HK-2 (cell line): ENCODE measurements at regions not wholly inside any gene's neighbourhood (a gene's known extent, or its start where the extent isn't known, plus 50 kb on each side); places are given as distances from the start of the nearest gene placed in this dataset.
"Not testable (repeated sequence)": the region's sequence is repeated elsewhere in the genome, so short reads cannot be mapped to it uniquely, and the experiment has no call there.

Source experiments
- DNase-seq: peaks from one replicate; pipeline ENCODE4 v3.0.0-alpha.2; 2018; ENCODE audit not compliant: unreplicated experiment

DNA sequence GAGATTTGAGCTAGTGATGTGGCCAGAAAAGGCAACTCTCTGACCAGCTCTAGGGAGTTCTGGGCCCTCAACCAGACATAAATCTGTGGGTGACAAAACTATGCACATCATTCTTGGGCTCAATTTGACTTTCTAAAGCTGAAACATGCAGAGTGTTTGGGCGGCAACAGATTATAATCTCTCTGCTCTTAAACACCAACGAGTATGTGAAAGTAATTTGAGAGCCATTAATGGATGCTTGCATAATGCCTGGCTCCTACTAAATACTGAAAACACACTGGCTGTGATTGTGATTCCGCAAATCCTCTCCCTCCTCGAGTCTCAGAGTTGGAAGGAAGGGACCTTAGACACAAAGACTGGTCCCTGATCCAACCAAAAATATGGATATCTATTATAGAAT is 186.7 kb downstream of the UACA start:
- no peak for DNase-seq

DNA sequence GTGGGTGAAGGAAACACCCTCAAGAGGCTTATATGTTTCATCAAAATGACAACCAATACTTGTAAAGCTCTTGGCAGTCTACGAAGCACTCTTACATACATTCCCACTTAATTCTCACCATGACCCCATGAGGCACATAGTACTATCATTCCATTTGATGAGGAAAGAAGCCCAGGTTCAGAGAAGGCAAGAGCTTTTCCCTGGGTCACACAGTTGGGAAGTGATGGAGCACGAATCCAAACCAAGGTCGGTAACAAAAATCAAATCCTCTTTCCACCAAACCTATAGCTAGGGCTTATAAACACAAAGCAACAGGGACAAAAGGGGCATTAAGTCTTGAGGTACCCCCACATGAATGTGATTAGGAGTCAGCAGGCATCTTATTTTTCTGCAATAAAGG is 187.1 kb downstream of the UACA start:
- no peak for DNase-seq

DNA sequence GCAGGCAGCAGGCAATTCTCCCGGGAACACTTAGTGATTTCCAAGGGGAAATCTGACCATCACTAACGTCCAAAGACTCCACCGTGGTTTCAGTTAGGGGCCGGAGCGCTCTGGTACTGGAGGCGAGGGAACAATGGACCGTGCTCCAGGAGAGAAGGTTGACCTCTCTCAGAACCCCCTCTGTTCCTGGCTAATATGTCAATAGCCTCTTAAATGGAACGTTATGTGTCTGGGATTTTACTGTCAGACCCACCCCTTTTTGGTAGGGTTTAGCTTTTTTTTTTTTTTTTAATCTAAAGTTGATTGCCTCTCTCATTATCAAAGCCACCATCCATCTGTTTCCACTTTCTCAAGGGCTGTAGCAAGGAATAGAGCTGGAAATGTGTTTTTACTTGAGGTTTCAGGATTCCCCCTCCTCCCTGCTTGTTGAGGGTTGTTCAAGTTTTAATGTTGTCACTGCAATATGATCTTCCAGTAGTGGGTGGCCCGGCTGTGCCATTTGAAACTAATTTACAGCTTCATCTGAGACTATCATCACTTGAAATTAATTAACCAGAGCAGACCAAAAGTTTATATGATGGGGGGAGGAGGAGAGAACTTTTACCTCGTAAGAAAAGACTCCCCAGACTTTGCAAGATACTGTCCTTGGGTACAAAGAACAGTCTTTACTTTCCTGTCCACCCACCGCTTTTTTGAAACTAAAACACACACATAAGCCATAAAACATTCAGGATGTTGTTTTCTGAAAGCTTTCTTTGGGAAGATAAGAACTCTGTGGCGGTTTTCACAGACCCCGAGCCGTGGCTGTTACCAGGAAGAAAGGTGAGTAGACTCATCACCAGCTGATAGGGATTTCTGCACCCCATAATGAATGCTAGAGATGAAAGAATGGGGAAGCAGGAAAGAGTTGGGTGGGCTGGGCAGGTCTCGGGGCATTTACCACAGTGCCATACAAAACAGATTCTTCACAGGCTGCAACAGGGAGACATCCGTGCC is 187.8 kb downstream of the UACA start:
- no peak for DNase-seq

DNA sequence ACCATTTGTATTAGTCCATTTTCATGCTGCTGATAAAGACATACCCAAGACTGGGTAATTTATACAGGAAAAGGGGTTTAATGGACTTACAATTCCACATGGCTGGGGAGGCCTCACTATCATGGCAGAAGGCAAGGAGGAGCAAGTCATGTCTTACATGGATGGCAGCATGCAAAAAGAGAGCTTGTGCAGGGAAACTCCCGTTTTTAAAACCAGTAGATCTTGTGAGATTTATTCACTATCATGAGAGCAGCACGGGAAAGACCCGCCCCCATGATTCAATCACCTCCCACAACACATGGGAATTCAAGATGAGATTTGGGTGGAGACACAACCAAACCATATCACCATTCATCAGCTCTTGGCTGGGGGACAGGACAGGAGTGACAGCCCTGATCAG is 189.0 kb downstream of the UACA start:
- DNase-seq: not testable (repeated sequence)

DNA sequence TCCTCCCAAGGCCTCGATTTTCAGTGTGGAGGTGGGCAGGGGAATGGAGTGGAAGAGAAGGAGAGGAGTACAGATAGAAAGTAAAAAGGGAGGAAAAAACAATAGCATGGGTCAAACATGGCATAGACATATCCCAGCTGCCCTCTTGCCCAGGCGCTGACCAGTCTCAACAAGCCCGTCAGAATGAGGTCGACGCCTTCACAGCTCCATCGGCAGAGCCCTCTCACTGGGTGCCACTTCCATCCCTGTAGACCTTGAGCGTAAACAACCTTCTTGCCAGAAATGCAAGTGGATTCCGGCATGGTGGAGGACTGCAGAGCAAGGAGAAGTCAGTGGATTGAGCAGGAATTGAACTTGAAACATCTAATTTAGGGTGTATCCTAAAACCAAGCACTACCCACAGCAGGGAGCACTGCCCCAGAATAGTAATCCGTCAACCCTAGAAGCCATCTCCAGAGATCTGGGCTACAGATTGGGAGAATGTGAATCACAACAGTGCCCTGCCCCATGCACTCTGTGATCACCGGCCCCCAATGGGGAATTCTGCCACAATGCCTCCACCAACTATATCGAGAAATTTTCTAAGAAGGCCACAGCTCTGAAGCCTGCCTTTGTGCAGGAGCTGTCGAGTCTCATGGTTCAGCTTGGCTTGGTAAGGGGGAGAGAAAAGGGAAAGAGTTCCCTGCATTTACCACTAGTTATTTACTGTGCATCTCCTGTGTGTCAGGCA is 190.1 kb downstream of the UACA start:
- DNase-seq: no peak

DNA sequence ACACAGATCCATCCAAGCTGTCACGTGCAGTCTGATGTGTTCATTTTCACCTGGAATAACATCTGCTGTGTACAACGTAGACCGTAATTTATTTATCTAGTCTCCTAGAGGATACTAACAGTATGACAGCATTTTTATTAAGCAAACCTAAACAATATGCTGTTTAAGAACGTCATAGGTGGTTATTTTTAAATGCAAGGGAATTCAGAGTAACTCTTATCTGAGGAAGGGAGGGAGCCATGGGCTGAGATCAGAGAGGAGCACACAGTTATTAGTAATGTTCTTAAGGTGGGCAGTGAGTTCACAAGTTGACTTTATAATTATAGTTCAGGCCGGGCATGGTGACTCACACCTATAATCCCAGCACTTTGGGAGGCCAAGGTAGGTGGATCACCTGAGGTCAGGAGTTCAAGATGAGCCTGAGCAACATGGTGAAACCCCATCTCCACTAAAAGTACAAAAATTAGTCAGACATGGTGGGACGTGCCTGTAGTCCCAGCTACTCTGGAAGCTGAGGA is 193.6 kb downstream of the UACA start:
- no peak for DNase-seq

DNA sequence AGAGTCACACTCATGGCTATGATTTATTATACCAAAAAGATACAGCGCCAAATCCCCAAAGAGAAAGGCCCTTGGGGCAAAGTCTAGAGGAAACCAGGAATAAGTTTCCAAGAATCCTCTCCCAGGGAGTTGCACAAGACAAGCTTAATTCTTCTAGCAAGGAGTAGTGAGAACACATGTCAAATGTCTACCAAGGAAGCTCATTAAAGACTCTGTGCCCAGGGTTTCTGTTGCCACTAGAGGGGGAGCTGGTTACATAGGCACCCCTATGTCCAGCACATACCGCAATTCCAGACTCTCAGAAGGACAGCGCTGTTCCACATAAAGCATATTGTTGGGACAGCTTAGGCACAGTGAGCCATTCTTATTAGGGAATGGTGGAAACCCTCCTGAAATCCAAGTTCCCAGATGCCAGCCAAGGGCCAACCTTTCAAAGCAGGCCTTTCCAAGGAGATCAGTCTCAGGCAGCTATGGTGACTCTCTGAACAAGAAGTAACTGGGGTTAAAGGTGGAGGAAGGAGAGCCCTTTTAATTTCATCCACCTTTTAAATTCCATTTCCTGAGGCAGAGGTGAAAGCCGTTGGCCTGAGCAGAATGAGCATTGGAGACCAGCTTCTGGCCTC is 194.2 kb downstream of the UACA start:
- DNase-seq: no peak

DNA sequence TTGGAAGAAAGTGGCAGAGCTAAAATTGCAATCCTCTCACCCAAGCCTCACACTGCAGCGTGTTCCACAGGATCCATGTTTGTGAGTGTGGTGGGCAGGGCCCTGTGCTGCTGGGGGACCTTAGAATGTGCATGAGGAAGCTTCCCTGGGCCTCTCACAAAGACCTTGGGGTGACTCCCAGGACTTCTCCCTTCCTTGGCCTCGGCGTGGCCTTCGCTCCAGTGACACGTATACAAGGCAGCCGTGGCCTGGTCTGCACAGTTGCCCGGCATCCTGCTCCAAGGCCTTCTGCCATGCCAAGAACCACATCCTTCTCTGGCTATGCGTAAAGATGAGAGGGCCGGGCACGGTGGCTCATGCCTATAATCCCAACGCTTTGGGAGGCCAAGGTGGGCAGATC is 196.4 kb downstream of the UACA start:
- DNase-seq: no peak

DNA sequence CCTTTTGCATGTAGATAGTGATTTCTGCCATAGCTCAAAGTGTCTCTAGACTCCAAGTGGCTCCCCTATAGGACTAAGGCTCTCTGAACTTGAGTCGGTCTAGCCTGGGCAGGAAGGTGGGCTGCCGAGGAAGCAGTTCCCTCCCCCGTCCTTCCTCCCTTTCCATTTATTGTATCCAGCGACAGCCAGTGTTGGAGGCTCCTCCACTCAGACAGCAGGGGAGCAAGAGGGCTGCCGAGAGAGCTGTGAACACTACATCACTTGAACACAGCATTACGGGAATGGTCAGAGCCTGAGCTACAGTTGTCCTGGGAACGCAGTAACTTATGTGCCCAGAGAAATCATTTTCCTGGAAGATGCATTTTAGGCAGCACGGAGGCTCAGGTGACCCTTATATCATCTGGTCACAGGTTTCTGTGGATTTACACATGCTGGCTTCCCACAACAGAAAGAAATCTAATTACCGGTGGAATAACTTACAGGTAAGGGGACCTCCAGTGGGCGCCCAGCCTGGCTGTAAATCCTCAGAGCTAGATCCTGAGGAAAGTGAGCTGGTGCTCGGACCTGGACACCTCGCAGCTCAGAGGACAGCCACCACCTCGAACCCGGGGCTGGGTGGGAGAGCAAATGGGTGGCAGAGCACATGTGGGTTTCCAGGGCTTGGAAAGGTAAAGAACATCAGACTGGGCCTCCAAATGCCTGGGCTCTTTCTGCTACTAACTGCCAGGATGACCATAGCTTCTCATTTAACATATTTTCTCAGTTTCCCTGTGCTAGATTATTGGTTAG is 197.1 kb downstream of the UACA start:
- no peak for DNase-seq

DNA sequence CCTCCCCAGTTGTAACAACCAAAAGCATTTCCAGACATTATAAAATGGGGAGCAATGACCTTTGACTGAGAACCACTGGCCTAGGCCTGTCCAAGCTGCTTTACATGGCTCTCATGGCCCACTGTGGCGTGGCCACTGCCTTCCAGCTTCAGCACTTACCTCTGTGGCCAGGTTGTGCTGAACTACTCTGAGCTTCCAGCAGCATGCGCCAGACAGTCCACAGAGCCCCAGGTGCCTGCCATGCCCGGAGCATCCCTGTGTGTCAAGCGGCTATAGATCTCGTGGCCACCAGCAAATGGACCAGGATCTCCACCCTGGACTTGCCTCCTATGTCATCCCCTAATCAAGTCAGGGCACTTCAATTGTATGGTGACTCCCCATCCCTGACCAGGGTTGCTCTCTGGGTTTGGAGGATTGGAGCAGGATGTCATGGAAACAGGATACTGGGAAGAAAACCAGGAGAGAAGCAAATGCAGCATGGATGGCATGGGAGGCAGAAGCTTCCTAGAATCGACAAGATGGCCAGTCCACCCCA is 199.7 kb downstream of the UACA start:
- DNase-seq: no peak

DNA sequence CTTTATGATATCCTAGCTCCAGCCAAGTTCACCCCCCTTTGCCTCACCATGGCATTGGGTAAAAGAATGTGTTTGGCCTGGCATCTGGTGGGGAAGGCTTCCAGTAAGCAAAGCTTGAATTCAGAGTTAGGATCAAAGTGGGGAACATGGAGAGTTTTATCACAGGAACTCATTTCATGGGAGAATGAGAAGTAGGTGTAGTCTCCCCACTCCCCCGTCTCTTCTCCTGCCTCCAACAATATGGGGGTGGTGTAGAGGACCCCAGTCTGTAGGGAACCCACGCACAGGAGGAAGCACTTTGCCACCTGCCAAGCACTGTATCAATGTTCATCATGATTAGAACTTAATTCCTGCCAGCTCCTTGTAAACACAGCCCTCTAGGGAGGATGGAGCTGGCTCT is 200.5 kb downstream of the UACA start:
- DNase-seq: no peak

DNA sequence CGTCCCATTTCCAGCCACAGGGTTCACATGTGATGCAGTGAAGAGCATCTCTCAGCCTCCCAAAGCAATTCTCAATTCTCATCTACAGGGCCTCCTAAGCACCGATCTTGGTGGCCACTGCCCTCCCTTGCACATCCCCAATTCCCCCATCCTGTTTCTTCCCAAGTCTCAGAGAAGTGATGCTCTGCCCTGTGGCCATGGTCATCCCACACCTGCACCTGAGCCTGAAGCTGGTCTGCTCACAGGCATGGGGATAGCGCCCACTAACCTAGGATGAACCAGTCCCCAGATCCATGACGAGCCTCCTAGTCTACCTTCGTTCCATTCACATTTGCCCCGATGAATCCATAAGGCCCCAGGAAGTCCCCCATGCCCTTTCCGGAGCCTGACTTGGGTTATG is 201.5 kb downstream of the UACA start:
- DNase-seq: no peak

DNA sequence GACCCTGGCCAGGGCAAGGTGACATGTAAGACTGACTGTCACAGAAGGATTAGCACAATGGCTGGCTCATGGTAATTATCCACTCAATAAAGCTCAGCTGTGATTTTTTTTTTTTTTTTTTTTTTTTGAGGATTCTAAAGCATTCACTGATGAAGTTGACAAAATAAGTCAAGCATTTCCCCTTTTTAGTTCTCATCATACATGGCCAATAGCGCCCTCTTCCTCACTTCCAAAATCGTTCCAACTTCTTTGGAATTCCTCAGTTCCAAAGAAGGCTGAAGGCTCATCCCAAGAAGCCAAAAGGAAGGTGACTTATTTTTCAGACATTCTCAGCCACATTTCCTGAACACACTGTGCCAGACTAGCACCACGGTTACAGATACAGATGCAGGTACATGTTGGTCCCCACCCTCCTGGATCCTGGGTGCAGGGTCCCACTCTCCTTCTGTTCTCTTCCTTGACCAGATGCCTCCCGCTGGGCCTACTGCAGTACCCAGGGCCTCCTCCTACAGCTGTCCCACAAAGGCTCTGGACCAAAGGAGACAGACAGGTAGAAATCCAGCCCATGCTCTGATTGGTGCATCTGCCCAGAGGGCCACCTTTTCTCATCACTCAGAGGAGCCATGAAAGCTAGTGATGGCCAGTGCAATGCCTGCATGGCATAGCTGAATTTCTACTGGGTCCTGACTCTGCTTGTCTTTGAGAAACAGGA is 202.6 kb downstream of the UACA start:
- DNase-seq: no peak

DNA sequence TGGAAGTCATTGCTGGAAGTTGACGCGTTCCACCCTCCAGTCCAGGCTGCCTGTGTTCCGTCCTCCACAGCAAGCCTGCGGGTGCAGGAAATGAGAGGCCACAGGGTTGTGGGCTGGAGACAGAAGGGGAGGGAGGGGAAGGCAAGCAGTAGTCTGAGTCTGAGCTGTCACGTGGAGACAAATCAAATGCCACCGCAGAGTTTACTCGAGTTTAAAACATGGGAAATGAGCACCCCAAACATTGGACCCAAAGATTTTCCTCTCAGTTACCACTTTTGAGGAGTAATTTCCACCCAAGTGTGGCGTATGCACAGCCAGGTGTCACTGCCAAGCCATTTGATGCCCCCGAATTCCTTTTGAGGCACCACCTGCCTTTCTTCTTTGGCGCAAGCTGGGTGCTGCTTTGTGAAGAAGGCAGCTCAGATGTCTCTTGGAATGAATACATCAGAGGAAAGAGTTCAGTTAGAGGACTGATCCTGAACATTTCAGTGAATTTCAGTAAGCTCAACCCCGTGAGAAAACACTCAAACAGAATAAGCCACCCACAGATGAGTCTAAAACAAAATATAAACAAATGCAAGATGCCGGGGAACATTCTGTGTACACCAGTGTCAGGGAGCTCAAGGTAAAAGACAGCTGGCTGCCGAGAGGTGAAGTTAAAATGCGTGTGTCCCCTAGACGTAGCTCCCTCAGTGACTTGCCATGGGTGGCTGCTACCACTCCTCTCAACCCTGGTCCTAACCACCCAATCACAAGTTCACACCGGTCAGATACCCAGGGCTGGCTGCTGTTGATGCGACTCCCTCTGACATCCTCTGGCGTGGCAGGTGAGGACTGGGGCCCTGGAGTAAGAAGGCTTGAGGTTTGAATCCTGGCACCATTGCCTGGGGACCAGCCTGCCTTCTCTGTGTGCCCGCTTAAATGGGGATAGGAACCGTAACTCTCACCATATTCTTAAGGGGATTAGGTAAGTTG is 203.8 kb downstream of the UACA start:
- no peak for DNase-seq

DNA sequence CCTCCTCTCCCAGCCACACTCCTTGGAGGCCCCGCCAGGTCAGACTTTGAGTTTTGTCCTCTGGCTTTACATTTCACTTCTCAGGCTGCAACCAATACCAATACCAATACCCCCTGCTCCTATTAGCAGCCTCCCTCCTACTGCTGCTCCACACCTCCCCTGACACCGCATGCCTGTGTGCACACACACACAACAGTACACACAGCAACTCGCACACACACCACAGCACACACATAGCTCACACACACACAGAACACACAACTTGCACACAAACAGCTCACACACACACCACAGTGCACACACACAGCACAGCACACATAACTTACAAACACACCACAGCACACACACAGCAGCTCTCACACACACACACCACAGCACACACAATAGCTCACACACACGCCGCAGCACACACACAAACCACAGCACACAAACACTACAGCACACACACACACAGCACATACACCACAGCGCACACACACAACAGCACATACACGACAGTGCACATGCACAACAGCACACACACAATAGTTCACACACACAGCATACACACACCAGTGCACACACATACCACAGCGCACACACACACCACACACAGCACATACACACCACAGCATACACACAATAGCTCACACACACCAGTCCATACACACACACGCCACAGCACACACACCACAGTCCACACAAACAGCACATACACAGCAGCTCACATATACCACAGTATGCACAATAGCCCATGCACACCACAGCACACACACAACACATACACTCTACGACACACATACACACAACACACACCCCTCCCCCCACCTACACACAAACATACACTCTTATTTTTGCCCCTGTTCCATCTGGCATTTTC is 204.7 kb downstream of the UACA start:
- no peak for DNase-seq

DNA sequence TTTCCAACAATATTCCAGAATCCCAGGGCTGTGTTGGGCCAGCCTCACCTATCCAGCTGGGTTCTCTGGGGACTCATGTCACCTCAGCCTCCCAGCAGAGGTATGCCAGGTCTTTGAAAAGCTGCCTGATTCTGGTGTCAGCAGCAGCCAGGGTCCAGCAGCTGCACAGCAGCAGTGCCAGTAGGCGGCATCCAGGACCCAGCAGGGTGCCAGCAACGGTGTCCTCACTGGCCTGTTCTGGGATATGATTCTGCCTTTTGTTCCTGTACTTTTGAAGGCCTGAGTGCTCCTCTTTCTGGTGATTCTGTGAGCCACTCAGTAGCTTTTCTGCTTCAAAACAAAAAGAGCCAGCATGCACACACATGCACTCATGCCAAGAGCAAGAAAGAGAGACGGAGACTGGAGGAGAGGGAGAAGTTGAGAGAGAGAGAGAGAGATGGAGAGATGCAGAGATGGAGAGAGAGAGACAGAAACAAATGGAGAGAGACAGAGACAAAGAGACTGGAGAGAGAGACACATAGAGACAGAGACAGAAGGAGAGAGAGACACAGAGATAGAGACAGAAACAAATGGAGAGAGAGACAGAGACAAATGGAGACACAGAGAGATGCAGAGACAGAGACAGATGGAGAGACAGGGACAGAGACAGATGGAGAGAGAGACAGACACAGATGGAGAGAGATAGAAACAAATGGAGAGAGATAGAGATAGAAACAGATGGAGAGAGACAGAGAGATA is 205.7 kb downstream of the UACA start:
- DNase-seq: no peak

DNA sequence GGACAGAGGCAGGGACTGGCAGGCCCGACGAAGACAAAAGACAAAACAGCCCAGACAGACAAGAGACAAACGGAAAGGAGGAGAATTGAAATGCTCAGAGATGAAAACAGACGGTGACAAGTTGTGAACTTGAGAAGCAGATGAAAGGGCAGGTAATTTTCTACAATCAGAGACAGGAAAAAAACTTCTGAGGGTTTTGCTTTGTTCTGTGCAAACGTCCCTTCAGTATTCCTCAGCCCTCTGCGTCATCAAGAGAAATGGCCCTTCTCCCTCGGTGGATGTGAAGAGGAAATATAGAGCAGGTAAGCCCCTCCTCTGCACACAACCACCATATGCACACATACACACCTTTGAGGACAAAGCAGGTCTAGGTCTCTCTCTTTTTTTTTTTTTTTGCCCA is 206.6 kb downstream of the UACA start:
- no peak for DNase-seq
